Caco-2 (cell line): ENCODE measurements at regions not wholly inside any gene's neighbourhood (a gene's known extent, or its start where the extent isn't known, plus 50 kb on each side); places are given as distances from the start of the nearest gene placed in this dataset.

Experiments used
- BruUV-seq: library from RNA; stranded (reverse); fragments of 400-500 nt; replicated peaks from 2 replicates; lab custom pipeline; 2021; lab: Mats Ljungman, UMichigan
- CTCF ChIA-PET: fragments of 300-600 bp; sonication (Branson Sonifier 250); formaldehyde crosslinking; loops from one replicate; lab custom pipeline; 2022; ENCODE audit warnings: antibody characterized with exemption; lab: Charles Lee
- POLR2A ChIA-PET: fragments of 300-600 bp; sonication (Branson Sonifier 250); formaldehyde crosslinking; loops from one replicate; lab custom pipeline; 2022; ENCODE audit warnings: antibody characterized with exemption; lab: Charles Lee
- DNase-seq, 2 experiments: peaks; one replicate each; pipeline versions ENCODE4 v3.0.0 to v3.0.0-alpha.2; 2020 to 2022
- H3K27me3 ChIP-seq: replicated peaks from 2 replicates; pipeline ENCODE4 v1.6.0; 2011; ENCODE audit warnings: low read length; ENCODE audit not compliant: control insufficient read depth, insufficient read depth
- H3K36me3 ChIP-seq: 2 replicates; pipeline ENCODE4 v1.5.1; 2011; ENCODE audit warnings: low read length; ENCODE audit not compliant: control insufficient read depth, insufficient read depth
- H3K4me1 ChIP-seq: fragments of 250-450 bp; sonication (Bioruptor Pico); 2 replicates; pipeline ENCODE4 v1.5.1; 2020; ENCODE audit warnings: mild to moderate bottlenecking
- H3K4me3 ChIP-seq: 2 replicates; pipeline ENCODE4 v1.5.1; 2011; ENCODE audit warnings: low read depth, mild to moderate bottlenecking, control low read depth, low read length
- H3K9me3 ChIP-seq: fragments of 250-450 bp; sonication (Bioruptor Pico); 2 replicates; pipeline ENCODE4 v1.5.1; 2020; ENCODE audit warnings: mild to moderate bottlenecking, moderate library complexity
- H3K27ac Mint-ChIP-seq: one replicate; pipeline ENCODE4 v1.8.0; 2022; ENCODE audit warnings: mixed read lengths; ENCODE audit not compliant: unreplicated experiment
- H3K27me3 Mint-ChIP-seq: one replicate; pipeline ENCODE4 v1.8.0; 2022; ENCODE audit warnings: mixed read lengths; ENCODE audit not compliant: insufficient read depth, unreplicated experiment
- H3K36me3 Mint-ChIP-seq: one replicate; pipeline ENCODE4 v1.8.0; 2022; ENCODE audit warnings: mild to moderate bottlenecking, mixed read lengths; ENCODE audit not compliant: insufficient read depth, unreplicated experiment
- H3K4me1 Mint-ChIP-seq: one replicate; pipeline ENCODE4 v1.8.0; 2022; ENCODE audit warnings: low read depth, mixed read lengths; ENCODE audit not compliant: unreplicated experiment
- H3K4me3 Mint-ChIP-seq: one replicate; pipeline ENCODE4 v1.8.0; 2022; ENCODE audit warnings: mild to moderate bottlenecking, moderate library complexity, mixed read lengths; ENCODE audit not compliant: unreplicated experiment
- H3K9me3 Mint-ChIP-seq: one replicate; pipeline ENCODE4 v1.8.0; 2022; ENCODE audit warnings: mixed read lengths; ENCODE audit not compliant: unreplicated experiment
- CTCF ChIP-seq, 2 experiments: fragments of 200-600 bp in 1 of 2; IDR thresholded peaks; 1 replicate in 1 of 2; 2 replicates in 1 of 2; pipeline versions ENCODE4 v1.5.1 to v1.8.0; 2011 to 2022; ENCODE audit warnings: antibody characterized with exemption in 1 of 2, control low read depth in 1 of 2, inconsistent platforms in 1 of 2, low read depth in 1 of 2, low read length in 1 of 2, mild to moderate bottlenecking in 1 of 2, moderate library complexity in 1 of 2; ENCODE audit not compliant: insufficient read depth in 1 of 2, severe bottlenecking in 1 of 2, unreplicated experiment in 1 of 2
- intact Hi-C: fragments of 100-400 bp; cut with micrococcal nuclease; formaldehyde crosslinking; loops from one replicate; pipeline ENCODE4 v1.10.0; 2022; ENCODE audit not compliant: unreplicated experiment

- DNase-seq: no peak
- ChIA-PET CTCF (no interaction called here), POLR2A (no interaction called here)
- Mint-ChIP-seq H3K4me1 (peaks cover 35% of the 10 kb centered on the region), H3K9me3 (no peaks in the 10 kb centered on the region), H3K4me3 (no peak overlapping the region), H3K27me3 (no peaks in the 10 kb centered on the region), H3K36me3 (no peaks in the 10 kb centered on the region), H3K27ac (no peak overlapping the region)
- Histone ChIP-seq H3K9me3 (no peaks in the 10 kb centered on the region), H3K4me3 (no peak overlapping the region), H3K4me1 (peaks cover 16% of the 10 kb centered on the region), H3K36me3 (no peaks in the 10 kb centered on the region), H3K27me3 (no peaks in the 10 kb centered on the region)
- BruUV-seq: no TSS peak
- intact Hi-C loops: no loop called here
- TF ChIP-seq CTCF (IDR thresholded peaks at IDR 0.05; ENCODE audit: insufficient read depth in 1 of 2, low read depth in 1 of 2, low read length in 1 of 2, severe bottlenecking in 1 of 2, unreplicated experiment in 1 of 2): no peak
These were observed 127.6 kb downstream of the QPCT start for GRCh38 chr2:37471994-37472393.

- Mint-ChIP-seq H3K36me3 (no peaks in the 10 kb centered on the region), H3K4me3 (no peak overlapping the region), H3K4me1 (peaks cover 35% of the 10 kb centered on the region), H3K9me3 (no peaks in the 10 kb centered on the region), H3K27me3 (no peaks in the 10 kb centered on the region), H3K27ac (no peak overlapping the region)
- Histone ChIP-seq H3K36me3 (no peaks in the 10 kb centered on the region), H3K9me3 (no peaks in the 10 kb centered on the region), H3K27me3 (no peaks in the 10 kb centered on the region), H3K4me3 (no peak overlapping the region), H3K4me1 (peaks cover 16% of the 10 kb centered on the region)
- BruUV-seq: no TSS peak
- POLR2A ChIA-PET: no interaction called here
- peak in 1 of 2 experiments; percentile 24 for DNase-seq
- TF ChIP-seq CTCF (IDR thresholded peaks at IDR 0.05; ENCODE audit: insufficient read depth in 1 of 2, low read depth in 1 of 2, low read length in 1 of 2, severe bottlenecking in 1 of 2, unreplicated experiment in 1 of 2): no peak
- intact Hi-C loops: no loop called here
- CTCF ChIA-PET: interaction anchor here (0.7 kb wide), 1 partner anchor 404 kb away, joined by 4 read pairs; no protein-coding TSS in a partner anchor
These were observed 128.5 kb downstream of the QPCT start for GRCh38 chr2:37472959-37473358.

- peaks cover 9% of the 10 kb centered on the region for H3K9me3 Mint-ChIP-seq
- H3K4me3 Mint-ChIP-seq: no peak overlapping the region
- H3K4me3 ChIP-seq: no peak overlapping the region
- H3K27ac Mint-ChIP-seq: no peak overlapping the region
- ChIA-PET CTCF (no interaction called here), POLR2A (interaction anchor here (0.6 kb wide), 1 partner anchor 320 kb away, joined by 4 read pairs; no protein-coding TSS in a partner anchor)
- no peaks in the 10 kb centered on the region for H3K36me3 Mint-ChIP-seq
- BruUV-seq: no TSS peak
- no peak for TF ChIP-seq CTCF (IDR thresholded peaks at IDR 0.05; ENCODE audit: insufficient read depth in 1 of 2, low read depth in 1 of 2, low read length in 1 of 2, severe bottlenecking in 1 of 2, unreplicated experiment in 1 of 2)
- no peaks in the 10 kb centered on the region for H3K36me3 ChIP-seq
- peaks cover 14% of the 10 kb centered on the region for H3K4me1 Mint-ChIP-seq
- peaks cover 12% of the 10 kb centered on the region for H3K4me1 ChIP-seq
- H3K27me3 Mint-ChIP-seq: no peaks in the 10 kb centered on the region
- H3K9me3 ChIP-seq: peaks cover 3% of the 10 kb centered on the region
- intact Hi-C loops: no loop called here
- no peak for DNase-seq
- no peaks in the 10 kb centered on the region for H3K27me3 ChIP-seq
These were observed 132.0 kb downstream of the QPCT start for GRCh38 chr2:37476411-37476810.
